GM12892 (cell line): ENCODE measurements at regions not wholly inside any gene's neighbourhood (a gene's known extent, or its start where the extent isn't known, plus 50 kb on each side); places are given as distances from the start of the nearest gene placed in this dataset.

Source experiments
- POLR2A ChIP-seq: IDR thresholded peaks from 2 replicates; pipeline ENCODE4 v1.6.1; 2011; ENCODE audit warnings: low read depth, low read length, control low read depth
- POLR2AphosphoS5 ChIP-seq: IDR thresholded peaks from 2 replicates; pipeline ENCODE4 v1.6.1; 2011; ENCODE audit warnings: low read depth, low read length, control low read depth
- TAF1 ChIP-seq: IDR thresholded peaks from 2 replicates; pipeline ENCODE4 v1.6.1; 2011; ENCODE audit warnings: low read depth, mild to moderate bottlenecking, control low read depth, low read length, borderline replicate concordance

- TF ChIP-seq POLR2A (no peak), POLR2AphosphoS5 (no peak), TAF1 (no peak)
Measured at GRCh38 chr12:59166457-59166856, 246.2 kb upstream of the LRIG3 start.
